GM12891 (cell line): ENCODE measurements at regions not wholly inside any gene's neighbourhood (a gene's known extent, or its start where the extent isn't known, plus 50 kb on each side); places are given as distances from the start of the nearest gene placed in this dataset.

Experiments used
- DNase-seq: peaks from one replicate; pipeline ENCODE4 v3.0.0; 2011; ENCODE audit warnings: low spot score; ENCODE audit not compliant: insufficient read length
- FAIRE-seq: peaks from 2 replicates; lab custom pipeline; 2011; peaks lifted over from hg19 to GRCh38; lab: Jason Lieb, UNC
- PAX5 ChIP-seq: IDR thresholded peaks from 2 replicates; pipeline ENCODE4 v1.6.1; 2011; ENCODE audit warnings: low read length, moderate library complexity, mild to moderate bottlenecking; ENCODE audit not compliant: insufficient read depth, severe bottlenecking
- POLR2A ChIP-seq: IDR thresholded peaks from 2 replicates; pipeline ENCODE4 v1.6.1; 2011; ENCODE audit warnings: low read depth, low read length, control low read depth
- POLR2AphosphoS5 ChIP-seq: IDR thresholded peaks from 2 replicates; pipeline ENCODE4 v1.6.1; 2011; ENCODE audit warnings: low read depth, low read length, control low read depth
- POU2F2 ChIP-seq: IDR thresholded peaks from 2 replicates; pipeline ENCODE4 v1.6.1; 2011; ENCODE audit warnings: low read depth, mild to moderate bottlenecking, control low read depth, low read length, moderate library complexity
- SPI1 ChIP-seq: IDR thresholded peaks from 2 replicates; pipeline ENCODE4 v1.6.1; 2011; ENCODE audit warnings: low read depth, low read length, control low read depth
- TAF1 ChIP-seq: IDR thresholded peaks from 2 replicates; pipeline ENCODE4 v1.6.1; 2011; ENCODE audit warnings: low read depth, low read length, control low read depth

DNA sequence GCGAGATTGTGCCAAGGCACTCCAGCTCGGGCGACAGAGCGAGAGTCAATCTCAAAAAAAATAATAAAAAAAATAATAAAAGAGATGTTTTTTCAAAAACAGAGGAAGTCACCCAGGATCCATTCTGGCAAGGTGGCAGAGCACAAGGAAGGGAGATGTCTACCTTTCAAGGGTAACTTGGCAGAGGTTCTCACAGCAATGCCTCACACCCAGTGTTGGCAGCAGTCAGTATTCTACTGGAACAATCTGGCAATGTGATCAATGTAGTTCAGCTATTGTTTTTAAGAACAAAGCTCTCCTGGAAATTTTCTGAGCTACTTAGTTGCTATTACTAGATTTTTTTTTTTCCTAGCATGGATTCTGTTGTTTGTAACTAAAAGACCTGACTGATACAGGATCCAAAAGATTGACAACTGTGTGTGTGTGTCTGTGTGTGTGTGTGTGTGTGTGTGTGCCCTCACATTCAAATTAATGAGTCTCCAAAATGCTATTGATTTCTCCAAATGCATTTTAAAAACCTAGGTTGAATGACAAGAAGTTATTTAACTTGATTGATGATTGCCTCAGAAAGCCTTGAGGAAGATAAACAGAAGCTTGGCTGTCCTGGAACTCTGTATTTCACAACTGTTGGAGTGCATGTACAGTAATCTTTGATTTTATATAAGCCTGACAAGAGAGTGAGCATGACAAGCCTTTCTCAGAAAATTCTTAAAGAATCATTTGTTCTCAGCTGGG lies 114.1 kb upstream of the RREB1 start:
- no peak for FAIRE-seq
- DNase-seq: no peak
- no peak for TF ChIP-seq POLR2A
- no peak for TF ChIP-seq POU2F2
- TF ChIP-seq PAX5: no peak
- TF ChIP-seq TAF1: no peak
- TF ChIP-seq POLR2AphosphoS5: no peak
- TF ChIP-seq SPI1: no peak

DNA sequence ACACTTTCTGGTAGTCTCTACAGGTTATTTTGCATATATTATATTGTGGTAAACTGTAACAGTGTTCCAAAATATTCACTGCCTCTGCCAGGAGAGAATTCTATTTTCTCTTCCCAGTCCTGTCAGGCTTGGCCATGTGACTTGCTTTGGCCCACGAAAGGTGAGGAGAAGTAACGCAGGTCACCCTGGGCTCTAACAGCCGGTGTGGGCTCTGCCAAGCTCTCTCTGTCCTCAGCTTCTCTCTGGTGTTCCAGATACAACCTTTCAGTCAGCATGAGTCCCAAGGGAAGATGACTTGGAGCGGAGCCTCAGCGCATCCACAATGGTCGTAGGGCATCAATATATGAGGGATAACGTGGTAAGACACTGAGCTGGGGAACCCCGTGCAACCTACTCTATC lies 113.0 kb upstream of the RREB1 start:
- FAIRE-seq (no peak), DNase-seq (no peak)
- TF ChIP-seq SPI1 (no peak), POU2F2 (no peak), PAX5 (no peak), TAF1 (no peak), POLR2AphosphoS5 (no peak), POLR2A (no peak)

DNA sequence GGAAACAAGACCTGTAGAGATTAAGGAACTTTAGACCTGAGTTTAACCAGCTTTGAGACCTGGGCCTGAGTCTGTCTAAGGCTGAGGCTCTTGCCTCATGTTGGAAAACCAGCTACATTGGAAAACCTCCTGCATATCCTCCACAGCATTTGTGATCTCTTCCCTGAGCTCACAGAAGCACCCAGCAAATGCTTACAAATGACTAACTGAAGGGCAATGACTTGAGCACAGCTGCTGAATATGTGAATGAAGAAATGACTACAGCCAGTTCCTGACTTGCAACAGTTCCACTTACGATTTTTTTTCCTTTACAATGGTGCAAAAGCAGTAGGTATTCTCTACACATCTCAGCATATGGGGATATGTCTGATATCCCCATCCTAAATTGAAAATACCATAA lies 112.4 kb upstream of the RREB1 start:
- TF ChIP-seq POU2F2 (no peak), POLR2A (no peak), SPI1 (no peak), PAX5 (no peak), TAF1 (no peak), POLR2AphosphoS5 (no peak)
- DNase-seq (no peak), FAIRE-seq (no peak)

DNA sequence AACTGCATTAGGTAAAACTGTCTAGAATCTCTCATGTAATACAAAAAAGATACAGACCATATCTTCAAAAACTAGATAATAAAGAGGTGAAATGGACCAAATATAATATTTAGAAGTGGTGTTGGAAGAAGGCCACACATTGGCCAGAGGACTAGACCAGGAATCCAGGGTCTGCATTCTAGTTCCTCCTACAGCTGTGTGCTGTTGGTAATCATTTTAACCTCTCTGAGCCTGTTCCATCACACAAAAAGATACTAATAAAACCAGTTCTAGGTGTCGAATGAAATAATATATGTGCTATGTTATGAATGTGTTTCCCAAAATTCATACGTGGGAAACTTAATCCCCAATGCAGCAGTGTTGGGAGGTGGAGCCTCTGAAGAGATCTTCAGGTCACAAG lies 111.6 kb upstream of the RREB1 start:
- no peak for FAIRE-seq
- TF ChIP-seq PAX5 (no peak), SPI1 (no peak), TAF1 (no peak), POLR2A (no peak), POU2F2 (no peak), POLR2AphosphoS5 (no peak)
- no peak for DNase-seq

DNA sequence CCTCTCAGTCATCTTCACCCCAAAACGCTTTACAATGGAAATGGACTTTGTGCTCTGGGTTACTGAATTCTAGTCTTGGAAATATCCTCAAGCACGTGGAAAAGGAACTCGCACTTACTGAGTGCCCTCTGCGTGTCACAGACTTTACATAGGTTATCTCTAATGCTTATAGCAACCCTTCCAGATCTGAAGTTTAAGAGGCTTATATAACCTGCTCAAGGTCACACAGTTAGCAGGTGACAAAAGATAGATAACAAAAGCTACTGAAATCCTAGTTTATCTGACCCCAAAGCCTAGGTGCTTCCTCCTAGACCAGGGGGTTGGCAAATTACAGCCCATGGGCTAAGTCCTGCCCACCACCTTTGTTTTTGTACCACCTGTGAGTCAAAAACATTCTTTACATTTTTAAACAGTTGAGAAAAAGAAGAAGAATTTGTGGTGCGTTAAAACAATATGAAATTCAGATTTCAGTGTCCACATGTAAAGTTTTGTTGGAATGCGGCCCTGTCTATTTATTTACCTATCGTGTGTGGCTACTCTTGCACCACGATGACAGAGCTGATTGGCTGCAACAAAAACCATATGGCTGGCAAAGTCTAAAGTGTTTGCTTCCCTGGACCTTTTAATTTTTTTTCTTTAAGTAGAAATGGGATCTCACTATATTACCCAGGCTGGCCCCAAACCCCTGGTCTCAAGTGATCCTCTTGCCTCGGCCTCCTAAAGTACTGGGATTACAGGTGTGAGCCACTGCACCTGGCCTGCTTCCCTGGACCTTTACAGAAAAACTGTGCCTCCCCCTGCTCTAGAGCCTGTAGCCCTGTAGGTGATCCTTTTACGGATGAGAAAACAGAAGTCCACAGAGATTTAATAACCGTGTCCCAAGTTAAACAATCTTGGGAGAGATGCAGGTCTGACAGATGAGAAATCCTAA lies 110.2 kb upstream of the RREB1 start:
- no peak for DNase-seq
- no peak for FAIRE-seq
- TF ChIP-seq TAF1 (no peak), SPI1 (no peak), PAX5 (no peak), POLR2A (no peak), POLR2AphosphoS5 (no peak), POU2F2 (no peak)

DNA sequence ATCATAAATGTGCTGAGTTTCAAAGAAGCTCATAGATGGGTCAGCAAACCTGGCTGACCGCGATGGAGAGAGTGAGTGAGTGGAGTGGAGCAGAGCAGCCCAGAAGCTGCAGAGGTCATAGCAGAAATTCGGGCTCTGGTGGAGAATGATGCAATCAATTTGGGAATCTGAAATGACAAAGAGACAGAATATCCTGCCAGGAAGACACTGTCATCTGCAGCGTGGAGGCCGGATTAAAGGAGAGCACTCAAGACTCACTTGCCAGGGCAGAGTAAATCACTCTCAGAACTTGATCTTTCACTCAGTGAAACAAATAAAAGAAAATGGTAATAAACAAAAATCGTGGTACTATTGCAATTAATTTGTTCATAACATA lies 109.6 kb upstream of the RREB1 start:
- DNase-seq: no peak
- FAIRE-seq: no peak
- no peak for TF ChIP-seq POLR2A
- no peak for TF ChIP-seq SPI1
- no peak for TF ChIP-seq TAF1
- TF ChIP-seq PAX5: no peak
- TF ChIP-seq POLR2AphosphoS5: no peak
- no peak for TF ChIP-seq POU2F2

DNA sequence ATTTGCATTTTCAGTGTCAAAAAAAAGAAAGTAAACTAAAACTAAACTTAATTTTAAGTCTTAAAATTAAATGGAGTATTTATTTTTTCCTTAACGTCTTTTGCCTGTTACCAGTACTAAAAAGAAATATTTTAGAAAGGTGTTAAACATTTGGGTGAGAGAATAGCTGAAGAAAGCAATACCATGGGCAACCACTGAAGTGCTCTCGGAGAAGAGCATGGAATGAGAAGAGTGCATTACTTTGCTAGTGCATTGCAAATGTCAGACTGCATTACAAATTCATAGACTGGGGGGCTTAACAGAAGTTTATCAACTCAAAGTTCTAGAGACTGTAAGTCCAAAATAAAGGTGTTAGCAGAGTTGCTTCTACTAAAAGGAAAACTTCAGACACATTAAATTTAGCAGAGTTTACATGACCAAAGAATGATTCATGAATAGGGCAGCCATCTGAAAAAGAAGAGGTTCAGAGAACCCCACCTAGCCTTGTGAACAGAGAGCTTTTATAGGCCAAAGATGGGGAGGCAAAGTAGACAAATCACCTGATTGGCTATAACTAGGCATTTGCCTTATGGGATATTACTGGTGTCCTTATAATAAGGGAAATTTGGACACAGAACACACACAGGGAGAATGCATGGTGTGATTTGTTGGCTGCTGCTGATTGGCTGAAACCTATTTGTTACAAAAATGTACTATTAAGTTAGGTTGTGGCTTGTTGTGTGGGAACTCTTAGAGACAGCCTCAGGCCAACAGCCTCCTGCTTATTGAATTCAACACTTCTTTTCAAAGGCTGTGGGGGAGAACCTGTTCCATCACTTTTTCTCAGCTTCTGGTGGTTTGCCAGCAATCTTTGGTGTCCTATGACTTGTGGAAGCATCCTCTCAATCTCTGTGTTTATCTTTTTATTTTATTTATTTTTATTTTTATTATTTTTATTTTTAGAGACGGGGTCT lies 106.7 kb upstream of the RREB1 start:
- TF ChIP-seq POLR2AphosphoS5: no peak
- no peak for TF ChIP-seq SPI1
- TF ChIP-seq PAX5: no peak
- TF ChIP-seq POU2F2: no peak
- no peak for TF ChIP-seq POLR2A
- TF ChIP-seq TAF1: no peak
- DNase-seq (no peak), FAIRE-seq (no peak)

DNA sequence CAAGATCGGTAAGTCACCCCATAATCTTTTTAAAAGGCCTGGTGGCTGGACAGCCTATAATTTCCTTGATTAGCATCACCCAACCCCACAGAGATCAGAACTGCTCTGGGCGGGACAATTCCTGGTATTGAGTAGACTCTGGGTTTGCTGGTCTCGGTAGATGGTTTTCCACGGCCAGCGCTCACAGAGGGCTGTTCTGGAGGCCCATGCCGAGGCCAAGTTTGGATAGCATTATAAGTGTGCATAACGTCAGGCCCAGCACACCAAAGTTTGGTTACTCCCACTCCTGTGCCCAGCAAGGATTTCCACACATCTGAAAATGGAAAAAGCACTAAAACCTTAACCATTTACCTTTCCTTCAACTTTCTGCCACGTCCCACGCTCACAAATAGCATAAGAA lies 104.7 kb upstream of the RREB1 start:
- TF ChIP-seq SPI1: no peak
- no peak for TF ChIP-seq PAX5
- TF ChIP-seq TAF1: no peak
- no peak for TF ChIP-seq POLR2A
- no peak for TF ChIP-seq POLR2AphosphoS5
- TF ChIP-seq POU2F2: no peak
- no peak for DNase-seq
- no peak for FAIRE-seq

DNA sequence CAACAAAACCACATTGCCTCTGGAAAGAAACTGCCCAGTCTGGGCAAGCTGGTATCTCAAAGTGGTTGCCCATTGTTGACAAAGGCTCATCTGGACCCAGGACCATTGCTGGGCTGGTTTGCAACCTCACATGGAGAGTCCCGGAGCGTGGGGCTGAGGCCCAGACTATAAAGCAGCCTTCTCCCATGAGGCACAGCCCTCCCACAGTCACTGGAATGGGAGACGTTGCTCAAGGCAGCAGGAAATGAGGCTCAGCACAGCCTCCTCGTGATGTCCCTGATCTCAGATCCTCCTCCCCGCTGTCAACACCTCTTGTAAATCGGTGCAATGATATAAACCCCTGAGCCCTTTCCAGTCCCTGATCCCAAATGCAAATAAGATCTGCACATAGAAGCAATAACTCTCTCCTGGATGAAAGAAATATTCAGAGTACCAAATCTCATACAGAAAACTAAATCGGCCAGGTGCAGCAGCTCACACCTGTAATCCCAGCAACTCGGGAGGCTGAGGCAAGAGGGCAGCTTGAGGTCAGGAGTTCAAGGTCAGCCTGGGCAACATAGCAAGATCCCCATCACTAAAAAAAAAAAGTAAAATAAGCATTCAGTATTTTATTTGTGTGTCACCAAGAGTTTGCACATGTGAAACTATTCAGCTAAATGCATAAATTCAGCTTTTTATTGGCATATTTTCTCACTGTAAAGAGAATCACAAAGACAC lies 103.0 kb upstream of the RREB1 start:
- no peak for FAIRE-seq
- TF ChIP-seq POLR2A (no peak), PAX5 (no peak), TAF1 (no peak), POU2F2 (no peak)
- DNase-seq: no peak
